ENCODE measurements at regions not wholly inside any gene's neighbourhood (a gene's known extent, or its start where the extent isn't known, plus 50 kb on each side); places are given as distances from the start of the nearest gene placed in this dataset.

- no peak for DNase-seq (ENCODE audit: low read depth)
Observed at GRCh38 chr6:87851674-87852299, 149.8 kb upstream of the AKIRIN2 start.

DNA sequence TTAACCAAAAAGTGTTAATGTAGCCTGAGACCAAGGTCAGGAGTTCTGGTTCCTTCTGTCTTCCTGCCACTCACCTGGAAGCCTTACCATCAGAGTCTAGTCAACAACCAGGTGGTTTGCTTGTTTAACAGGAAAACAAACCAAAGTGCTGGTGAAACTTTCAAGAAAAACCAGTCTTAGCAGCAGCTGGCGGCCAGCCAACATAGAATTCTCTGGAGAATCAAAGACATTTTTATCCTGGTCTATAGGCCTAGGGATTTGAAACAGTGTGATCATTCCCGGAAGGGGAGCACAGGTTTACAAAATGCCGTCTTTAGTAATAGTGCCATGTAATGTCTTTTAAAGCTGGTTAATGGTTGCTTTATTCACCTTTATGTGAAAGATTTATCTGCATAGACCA lies 146.6 kb upstream of the AKIRIN2 start:
- no peak for DNase-seq (ENCODE audit: low read depth)

DNA sequence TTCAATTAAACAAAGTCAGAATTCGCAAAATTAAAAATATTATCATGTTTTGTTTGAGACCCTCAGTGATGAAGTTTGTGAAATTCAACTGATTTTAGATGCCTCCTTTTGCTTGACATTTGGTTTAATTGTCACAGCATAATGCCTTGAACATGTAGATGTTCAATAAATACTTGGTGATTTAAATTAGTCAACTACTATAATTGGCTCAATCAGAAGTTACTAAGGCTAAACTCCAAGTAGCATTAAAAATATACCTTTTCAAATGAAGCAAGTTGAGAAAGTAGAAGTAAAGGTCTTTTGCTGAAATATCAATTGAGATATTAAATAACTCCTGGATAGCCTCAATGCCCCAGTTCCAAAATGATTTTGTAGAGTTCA lies 145.8 kb upstream of the AKIRIN2 start:
- no peak for DNase-seq (ENCODE audit: low read depth)

- no peak for DNase-seq (ENCODE audit: low read depth)
Observed at GRCh38 chr6:87847135-87847829, 145.2 kb upstream of the AKIRIN2 start.

GRCh38 chr6:87846434-87846833 lies 144.4 kb upstream of the AKIRIN2 start:
- no peak for DNase-seq (ENCODE audit: low read depth)

- no peak for DNase-seq (ENCODE audit: low read depth)
Observed at GRCh38 chr6:87840324-87840723, 138.3 kb upstream of the AKIRIN2 start.

- DNase-seq (ENCODE audit: low read depth), result no peak
Observed at GRCh38 chr6:87837876-87838275, 135.8 kb upstream of the AKIRIN2 start.

- no peak for DNase-seq (ENCODE audit: low read depth)
Observed at GRCh38 chr6:87837444-87837843, 135.4 kb upstream of the AKIRIN2 start.

DNA sequence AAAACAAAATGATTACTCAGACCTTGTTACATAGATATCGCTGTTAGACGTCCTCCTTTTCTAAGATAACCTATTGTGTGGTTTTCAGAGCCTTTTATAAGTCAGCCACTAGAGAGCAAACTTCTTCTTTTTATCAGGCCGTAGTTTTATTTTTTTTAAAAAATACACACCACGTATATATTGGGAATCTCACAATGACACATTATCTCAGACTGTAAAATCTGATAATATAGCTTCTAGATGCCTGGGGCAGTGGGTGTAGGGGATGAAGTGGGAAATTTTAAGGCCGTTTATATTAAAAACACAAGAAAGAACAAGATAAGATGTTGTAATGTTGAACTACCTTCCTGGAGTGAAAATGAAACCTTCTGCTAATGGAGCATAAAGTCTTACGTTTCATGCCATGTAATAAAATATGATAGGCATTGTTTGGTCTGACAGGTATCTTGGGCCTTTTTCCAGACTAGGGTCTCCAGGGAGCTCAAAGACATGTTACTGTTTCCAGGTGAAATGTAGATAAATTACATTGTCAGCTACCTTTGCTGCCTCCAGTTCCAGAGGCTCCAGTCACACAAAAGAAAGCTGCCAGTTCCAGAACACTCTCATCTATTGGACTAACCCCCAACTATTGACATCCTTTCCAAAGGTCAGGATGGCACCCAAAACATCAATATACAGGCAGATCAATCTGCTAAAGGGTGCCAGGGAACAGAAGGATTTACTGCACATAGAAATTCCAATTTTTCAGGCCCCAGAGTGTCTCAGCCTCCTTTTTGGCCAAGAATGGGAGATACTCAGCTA lies 130.2 kb upstream of the AKIRIN2 start:
- no peak for DNase-seq (ENCODE audit: low read depth)

DNA sequence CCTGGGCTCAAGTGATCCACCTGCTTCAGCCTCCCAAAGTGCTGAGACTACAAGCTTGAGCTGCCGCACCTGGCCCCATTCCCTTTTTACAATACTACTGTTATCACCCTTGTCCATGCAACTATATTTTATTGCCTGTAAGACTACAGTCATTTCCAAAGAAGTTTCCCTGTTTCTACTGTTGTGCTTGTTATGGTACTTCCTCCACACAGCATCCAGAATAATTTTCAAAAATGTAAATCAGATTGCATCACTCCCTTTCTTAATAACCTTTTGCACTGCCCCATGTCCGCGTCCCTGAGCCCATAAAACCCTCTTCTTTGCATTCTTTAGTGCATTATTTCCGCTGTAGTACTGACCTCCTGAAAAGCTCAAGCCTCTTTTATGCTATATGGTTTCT lies 128.9 kb upstream of the AKIRIN2 start:
- no peak for DNase-seq (ENCODE audit: low read depth)

- DNase-seq (ENCODE audit: low read depth), result no peak
Observed at GRCh38 chr6:87829622-87830121, 127.6 kb upstream of the AKIRIN2 start.

GRCh38 chr6:87828044-87828443 lies 126.0 kb upstream of the AKIRIN2 start:
- DNase-seq (ENCODE audit: low read depth), result no peak

- no peak for DNase-seq (ENCODE audit: low read depth)
Observed at GRCh38 chr6:87827346-87827745, 125.3 kb upstream of the AKIRIN2 start.

DNA sequence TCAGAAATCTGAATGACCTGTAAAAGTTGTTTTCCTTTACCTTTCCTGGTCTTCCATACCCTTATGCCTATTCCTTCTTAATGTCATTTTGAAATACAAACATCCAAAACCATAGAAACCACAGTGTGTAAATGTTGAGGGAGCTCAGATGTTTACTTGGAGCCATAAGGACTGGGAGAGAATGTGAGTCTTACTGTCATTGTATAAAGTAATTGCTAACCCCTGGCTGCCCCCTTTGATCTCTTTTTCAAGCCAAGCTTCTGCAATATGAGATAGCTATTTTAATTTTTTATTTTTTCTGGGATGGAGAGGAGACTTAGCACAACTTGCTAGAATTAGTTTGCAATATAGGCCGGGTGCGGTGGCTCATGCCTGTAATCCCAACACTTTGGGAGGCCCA lies 124.4 kb upstream of the AKIRIN2 start:
- no peak for DNase-seq (ENCODE audit: low read depth)

DNA sequence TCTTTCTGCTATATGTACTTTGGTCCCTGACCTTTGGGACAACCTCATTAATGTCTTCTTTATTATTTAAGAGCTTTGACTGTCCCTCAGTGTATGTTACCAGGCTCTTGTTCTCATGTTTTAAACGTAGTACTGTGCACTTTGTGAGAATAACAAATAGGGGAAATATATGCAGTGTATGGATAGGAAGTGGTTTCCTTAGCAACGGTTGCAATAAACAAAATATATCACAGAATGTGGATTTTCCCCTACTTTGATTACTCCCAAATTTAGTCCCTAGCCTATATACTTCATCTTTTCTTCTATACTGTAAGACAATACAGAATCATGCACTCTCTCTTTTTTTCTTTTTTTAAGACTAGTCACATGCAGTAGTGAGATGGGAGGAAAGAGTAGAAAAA lies 123.8 kb upstream of the AKIRIN2 start:
- no peak for DNase-seq (ENCODE audit: low read depth)

- DNase-seq (ENCODE audit: low read depth), result no peak
Observed at GRCh38 chr6:87824958-87825491, 123.0 kb upstream of the AKIRIN2 start.

- no peak for DNase-seq (ENCODE audit: low read depth)
Observed at GRCh38 chr6:87822011-87822410, 120.0 kb upstream of the AKIRIN2 start.

- DNase-seq (ENCODE audit: low read depth), result no peak
Observed at GRCh38 chr6:87820343-87820984, 118.4 kb upstream of the AKIRIN2 start.

DNA sequence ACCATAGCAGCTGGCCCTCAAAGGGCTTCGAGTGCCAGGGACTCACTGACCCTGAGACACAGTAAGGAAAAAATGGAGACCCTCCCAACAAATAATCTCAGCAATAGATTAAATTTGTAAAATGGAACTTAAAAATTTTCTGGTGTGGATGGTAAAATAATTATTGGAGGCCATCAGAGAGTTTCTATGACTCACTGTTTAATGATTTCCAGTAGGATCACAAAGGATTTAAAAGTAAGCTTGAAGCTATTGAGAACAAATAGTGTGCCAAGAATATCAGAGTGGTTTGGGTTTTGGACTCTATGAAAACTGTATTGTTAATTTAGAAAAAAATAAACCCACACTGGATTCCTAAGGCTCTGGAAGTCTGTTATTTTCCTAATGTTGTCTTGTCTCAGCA lies 115.2 kb upstream of the AKIRIN2 start:
- DNase-seq (ENCODE audit: low read depth), result no peak

GRCh38 chr6:87815449-87815848 lies 113.4 kb upstream of the AKIRIN2 start:
- no peak for DNase-seq (ENCODE audit: low read depth)

GRCh38 chr6:87808005-87808757 lies 106.1 kb upstream of the AKIRIN2 start:
- no peak for DNase-seq (ENCODE audit: low read depth)

DNA sequence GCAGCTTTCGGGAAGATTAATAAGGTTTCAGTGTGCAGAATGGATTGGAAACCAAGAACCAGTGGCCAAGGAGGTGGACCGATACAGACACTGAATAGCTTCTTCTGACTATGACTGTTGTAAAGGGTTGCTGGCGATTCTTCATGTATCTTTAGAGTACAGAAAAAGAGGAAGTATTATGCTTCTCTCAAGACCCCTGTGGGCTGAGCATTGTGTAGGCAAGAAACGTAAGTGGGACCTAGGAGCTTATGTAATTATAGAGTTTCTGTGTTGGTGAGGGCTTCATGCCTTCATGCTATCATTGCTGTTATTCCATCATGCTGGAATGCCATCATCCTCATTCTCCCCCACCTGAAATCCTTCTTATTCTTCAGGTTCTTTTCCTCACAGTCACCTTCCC lies 105.4 kb upstream of the AKIRIN2 start:
- no peak for DNase-seq (ENCODE audit: low read depth)

Measured in stimulated activated CD8-positive, alpha-beta memory T cell treated with anti-CD3 and anti-CD28 coated beads, Interleukin-15, amount 100 ng/mL, for 1 hour (primary cell).